ENCODE measurements at regions not wholly inside any gene's neighbourhood (a gene's known extent, or its start where the extent isn't known, plus 50 kb on each side); places are given as distances from the start of the nearest gene placed in this dataset.
"Not testable (repeated sequence)": the region's sequence is repeated elsewhere in the genome, so short reads cannot be mapped to it uniquely, and the experiment has no call there.

GRCh38 chr11:13614918-13615317, 53.5 kb upstream of the FAR1 start:
- CTCF ChIA-PET; H3K4me3 ChIP-seq (ENCODE audit: low read depth, low read length); H3K27me3 ChIP-seq (ENCODE audit: control insufficient read depth, insufficient read depth, low read length): not testable (repeated sequence)

GRCh38 chr11:13608656-13609055, 59.8 kb upstream of the FAR1 start:
- CTCF ChIA-PET: no interaction called here
- TF ChIP-seq CTCF (IDR thresholded peaks at IDR 0.05; ENCODE audit: insufficient read depth, low read depth, low read length): no peak
- POLR2A ChIA-PET: no interaction called here

More at GRCh38 chr11:13614918-13615317, 53.5 kb upstream of the FAR1 start:
- POLR2A ChIA-PET; DNase-seq (ENCODE audit: low read depth); H3K36me3 ChIP-seq (ENCODE audit: control insufficient read depth, insufficient read depth, low read length): not testable (repeated sequence)

GRCh38 chr11:13606701-13607100, 61.8 kb upstream of the FAR1 start:
- POLR2A ChIA-PET: no interaction called here
- TF ChIP-seq CTCF (IDR thresholded peaks at IDR 0.05; ENCODE audit: insufficient read depth, low read depth, low read length): no peak
- CTCF ChIA-PET: no interaction called here
- H3K4me3 ChIP-seq (ENCODE audit: low read depth, low read length): no peak overlapping the region
- DNase-seq (ENCODE audit: low read depth): no peak
- H3K36me3 ChIP-seq (ENCODE audit: control insufficient read depth, insufficient read depth, low read length): no peaks in the 10 kb centered on the region
- H3K27me3 ChIP-seq (ENCODE audit: control insufficient read depth, insufficient read depth, low read length): no peaks in the 10 kb centered on the region

More at GRCh38 chr11:13608656-13609055, 59.8 kb upstream of the FAR1 start:
- H3K27me3 ChIP-seq (ENCODE audit: control insufficient read depth, insufficient read depth, low read length): no peaks in the 10 kb centered on the region
- no peak overlapping the region for H3K4me3 ChIP-seq (ENCODE audit: low read depth, low read length)
- no peak for DNase-seq (ENCODE audit: low read depth)
- no peaks in the 10 kb centered on the region for H3K36me3 ChIP-seq (ENCODE audit: control insufficient read depth, insufficient read depth, low read length)

- ChIA-PET CTCF (no interaction called here), POLR2A (no interaction called here)
Observed at GRCh38 chr11:13603661-13604060, 64.8 kb upstream of the FAR1 start.

GRCh38 chr11:13602844-13603243, 65.6 kb upstream of the FAR1 start:
- H3K36me3 ChIP-seq (ENCODE audit: control insufficient read depth, insufficient read depth, low read length): no peaks in the 10 kb centered on the region
- POLR2A ChIA-PET: no interaction called here
- TF ChIP-seq CTCF (IDR thresholded peaks at IDR 0.05; ENCODE audit: insufficient read depth, low read depth, low read length): no peak
- CTCF ChIA-PET: no interaction called here
- no peaks in the 10 kb centered on the region for H3K27me3 ChIP-seq (ENCODE audit: control insufficient read depth, insufficient read depth, low read length)
- H3K4me3 ChIP-seq (ENCODE audit: low read depth, low read length): no peak overlapping the region
- DNase-seq (ENCODE audit: low read depth): no peak

More at GRCh38 chr11:13603661-13604060, 64.8 kb upstream of the FAR1 start:
- no peaks in the 10 kb centered on the region for H3K36me3 ChIP-seq (ENCODE audit: control insufficient read depth, insufficient read depth, low read length)
- no peak overlapping the region for H3K4me3 ChIP-seq (ENCODE audit: low read depth, low read length)
- no peaks in the 10 kb centered on the region for H3K27me3 ChIP-seq (ENCODE audit: control insufficient read depth, insufficient read depth, low read length)
- TF ChIP-seq CTCF (IDR thresholded peaks at IDR 0.05; ENCODE audit: insufficient read depth, low read depth, low read length): no peak
- DNase-seq (ENCODE audit: low read depth): no peak

- TF ChIP-seq CTCF (IDR thresholded peaks at IDR 0.05; ENCODE audit: insufficient read depth, low read depth, low read length): no peak
- Histone ChIP-seq H3K27me3 (ENCODE audit: control insufficient read depth, insufficient read depth, low read length) (no peaks in the 10 kb centered on the region), H3K36me3 (ENCODE audit: control insufficient read depth, insufficient read depth, low read length) (no peaks in the 10 kb centered on the region), H3K4me3 (ENCODE audit: low read depth, low read length) (no peak overlapping the region)
- no peak for DNase-seq (ENCODE audit: low read depth)
- ChIA-PET POLR2A (no interaction called here), CTCF (no interaction called here)
Observed at GRCh38 chr11:13596611-13597326, 71.7 kb upstream of the FAR1 start.
